NCI-H2227 treated with DMSO at 0.1 percent for 48 hours (cell line): ENCODE measurements at regions not wholly inside any gene's neighbourhood (a gene's known extent, or its start where the extent isn't known, plus 50 kb on each side); places are given as distances from the start of the nearest gene placed in this dataset.
"Not testable (repeated sequence)": the region's sequence is repeated elsewhere in the genome, so short reads cannot be mapped to it uniquely, and the experiment has no call there.

Experiments used
- DNase-seq: peaks from one replicate; lab custom pipeline; 2025; lab: John Stamatoyannopoulos, UW

DNA sequence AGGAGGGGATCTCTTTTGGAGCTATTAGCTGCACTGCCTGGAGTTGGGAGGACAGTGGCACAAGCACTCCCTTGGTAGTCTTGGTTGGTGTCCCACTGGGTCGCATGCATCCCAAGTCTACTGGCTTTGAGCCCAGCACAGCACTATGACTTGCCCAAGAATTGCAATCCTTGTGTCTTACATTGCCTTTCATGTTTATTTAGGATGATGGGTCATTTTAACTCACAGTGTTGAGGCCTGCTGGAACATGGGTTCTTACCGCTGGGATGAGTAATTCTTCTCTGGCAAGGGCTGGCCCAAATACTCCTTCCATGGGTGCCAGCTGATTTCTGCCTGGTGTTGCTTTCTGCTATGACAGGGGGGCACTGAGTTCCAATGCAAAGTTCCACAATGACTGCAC is 185.5 kb downstream of the TEX13C start:
- no peak for DNase-seq

GRCh38 chrX:125507119-125507518 is 187.4 kb downstream of the TEX13C start:
- DNase-seq, result no peak

DNA sequence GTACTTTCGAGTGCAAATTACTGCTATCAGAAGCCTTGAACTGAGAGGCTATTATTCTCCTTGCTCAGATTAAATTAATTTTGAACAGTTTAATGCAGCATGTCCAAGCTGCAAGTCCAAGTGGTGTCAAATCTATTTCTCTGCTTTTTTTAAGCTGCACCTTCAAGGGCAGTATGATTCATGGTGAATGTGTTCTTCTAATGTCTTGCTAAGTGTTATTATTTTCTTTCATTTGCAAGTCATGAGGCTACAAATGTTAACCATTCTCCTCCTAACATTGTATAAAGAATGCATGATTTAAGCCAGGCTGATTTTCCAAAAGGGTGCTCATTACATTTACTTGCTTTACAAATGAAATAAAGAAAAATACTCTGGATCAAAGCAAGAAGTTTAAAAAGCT is 200.4 kb downstream of the TEX13C start:
- DNase-seq, result no peak

DNA sequence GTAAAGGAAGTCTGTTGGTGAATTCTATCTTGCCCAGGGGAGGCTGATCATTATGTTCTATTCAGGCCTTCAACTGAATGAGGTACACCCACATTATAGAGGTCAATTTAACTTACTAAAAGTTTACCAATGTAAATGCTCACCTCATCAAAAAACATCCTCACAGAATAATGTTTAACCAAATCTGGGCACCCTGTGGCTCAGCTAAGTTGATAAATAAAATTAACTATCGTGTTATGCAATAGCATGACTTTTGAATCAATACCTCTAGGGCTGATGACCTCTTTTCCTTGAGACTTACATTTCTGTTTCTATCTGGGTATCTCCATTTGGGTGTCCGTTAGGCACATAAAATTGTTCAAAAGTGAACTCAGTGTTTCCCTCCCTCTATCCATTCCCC is 203.1 kb downstream of the TEX13C start:
- no peak for DNase-seq

DNA sequence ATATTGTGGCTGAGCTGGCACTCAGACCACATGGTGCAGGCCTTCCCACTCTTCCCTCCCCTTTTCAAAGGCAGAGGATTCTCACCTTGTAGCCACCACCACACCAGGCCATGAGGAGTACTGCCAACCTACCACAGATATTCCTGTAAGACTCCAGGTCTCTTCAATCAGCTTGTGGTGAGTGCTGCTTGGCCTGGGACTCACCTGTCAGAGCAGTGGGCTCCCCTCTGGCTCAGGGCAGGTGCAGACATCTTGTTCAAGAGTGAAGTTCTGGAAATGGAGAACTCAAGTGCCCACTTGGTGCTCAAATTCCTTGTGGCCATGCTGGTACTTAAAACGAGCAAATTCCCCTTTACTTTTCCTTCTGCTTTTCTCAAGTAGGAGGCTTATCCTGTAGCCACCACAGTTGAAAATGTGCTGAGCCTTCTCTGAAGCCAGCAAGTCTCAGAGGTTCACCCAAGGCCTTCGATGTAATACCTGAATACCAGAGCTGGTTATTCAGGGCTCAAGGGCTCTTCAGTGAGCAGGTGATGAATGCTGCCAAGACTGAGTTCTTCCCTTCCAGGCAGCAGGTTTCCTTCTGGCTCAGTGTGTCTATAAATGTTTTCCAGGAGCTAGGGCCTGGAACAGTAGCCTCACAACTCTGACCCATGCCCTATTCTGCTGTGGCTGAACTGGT is 212.9 kb downstream of the TEX13C start:
- no peak for DNase-seq

GRCh38 chrX:125533352-125533751 is 213.7 kb downstream of the TEX13C start:
- DNase-seq, result no peak

DNA sequence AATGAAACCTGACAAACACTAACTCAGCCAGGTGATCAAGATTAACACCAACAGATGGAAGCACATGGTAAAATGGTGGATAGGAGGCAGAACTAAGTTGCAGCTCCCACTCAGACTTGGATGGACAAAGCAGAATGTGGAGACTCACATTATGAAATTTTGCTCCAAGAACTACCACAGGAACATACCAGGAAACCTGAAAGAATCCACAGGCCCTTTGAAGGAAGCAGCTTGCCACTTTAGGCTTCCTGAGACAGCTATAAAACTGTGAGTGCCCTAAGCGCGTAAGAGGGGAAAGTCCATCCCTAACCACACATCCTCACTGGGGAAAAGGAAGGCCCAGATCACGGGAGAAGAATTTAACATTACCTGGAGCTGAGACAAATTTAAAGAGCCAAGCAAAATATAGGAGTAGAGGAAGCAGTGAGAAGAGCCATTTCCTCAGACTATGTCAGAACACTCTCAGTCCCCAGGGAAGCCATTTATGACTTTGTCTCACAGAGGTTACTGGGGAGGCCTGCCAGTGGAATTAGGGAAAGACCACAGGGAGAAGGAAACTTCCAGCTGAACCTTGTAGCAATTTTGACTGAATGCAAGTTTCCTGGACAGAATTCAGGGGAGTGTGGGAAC is 224.5 kb downstream of the TEX13C start:
- no peak for DNase-seq

- no peak for DNase-seq
Measured at GRCh38 chrX:125544856-125545255, 225.2 kb downstream of the TEX13C start.

DNA sequence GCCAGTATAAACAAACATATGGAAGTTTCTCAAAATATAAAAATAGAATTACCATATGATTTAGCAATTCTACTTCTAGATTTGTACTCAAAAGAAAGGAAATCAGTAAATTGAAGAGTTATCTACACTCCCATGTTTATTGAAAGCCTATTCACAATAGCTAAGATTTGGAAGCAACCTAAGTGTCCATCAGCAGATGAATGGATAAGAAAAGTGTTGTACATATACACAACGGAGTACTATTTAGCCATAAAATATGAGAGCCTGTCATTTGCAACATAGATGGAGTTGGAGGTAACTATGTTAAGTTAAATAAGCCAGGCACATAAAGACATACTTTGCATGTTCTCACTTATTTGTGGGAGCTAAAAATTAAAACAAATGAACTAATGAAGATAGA is 257.8 kb downstream of the TEX13C start:
- DNase-seq, result no peak

DNA sequence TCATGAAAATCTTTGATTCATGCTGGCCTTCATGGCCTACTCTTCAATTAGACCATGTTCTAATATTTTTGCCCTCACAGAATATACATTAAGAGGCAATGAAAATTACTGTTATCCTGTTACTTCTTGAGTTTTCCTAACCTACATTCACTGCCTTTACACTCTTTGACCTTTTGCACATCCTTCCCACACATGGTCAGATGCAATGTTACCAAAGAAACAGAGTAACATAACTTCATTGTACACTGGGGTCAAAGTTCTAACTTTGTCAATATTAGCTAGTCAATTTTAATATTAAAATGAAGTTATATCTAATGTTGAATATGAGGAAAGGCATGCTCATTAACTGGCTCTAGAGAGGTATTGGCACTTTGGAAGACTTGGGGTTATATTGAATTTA is 284.8 kb downstream of the TEX13C start:
- no peak for DNase-seq

GRCh38 chrX:125605145-125605544 is 285.5 kb downstream of the TEX13C start:
- no peak for DNase-seq

- DNase-seq, result not testable (repeated sequence)
Measured at GRCh38 chrX:125614591-125615343, 295.1 kb downstream of the TEX13C start.

DNA sequence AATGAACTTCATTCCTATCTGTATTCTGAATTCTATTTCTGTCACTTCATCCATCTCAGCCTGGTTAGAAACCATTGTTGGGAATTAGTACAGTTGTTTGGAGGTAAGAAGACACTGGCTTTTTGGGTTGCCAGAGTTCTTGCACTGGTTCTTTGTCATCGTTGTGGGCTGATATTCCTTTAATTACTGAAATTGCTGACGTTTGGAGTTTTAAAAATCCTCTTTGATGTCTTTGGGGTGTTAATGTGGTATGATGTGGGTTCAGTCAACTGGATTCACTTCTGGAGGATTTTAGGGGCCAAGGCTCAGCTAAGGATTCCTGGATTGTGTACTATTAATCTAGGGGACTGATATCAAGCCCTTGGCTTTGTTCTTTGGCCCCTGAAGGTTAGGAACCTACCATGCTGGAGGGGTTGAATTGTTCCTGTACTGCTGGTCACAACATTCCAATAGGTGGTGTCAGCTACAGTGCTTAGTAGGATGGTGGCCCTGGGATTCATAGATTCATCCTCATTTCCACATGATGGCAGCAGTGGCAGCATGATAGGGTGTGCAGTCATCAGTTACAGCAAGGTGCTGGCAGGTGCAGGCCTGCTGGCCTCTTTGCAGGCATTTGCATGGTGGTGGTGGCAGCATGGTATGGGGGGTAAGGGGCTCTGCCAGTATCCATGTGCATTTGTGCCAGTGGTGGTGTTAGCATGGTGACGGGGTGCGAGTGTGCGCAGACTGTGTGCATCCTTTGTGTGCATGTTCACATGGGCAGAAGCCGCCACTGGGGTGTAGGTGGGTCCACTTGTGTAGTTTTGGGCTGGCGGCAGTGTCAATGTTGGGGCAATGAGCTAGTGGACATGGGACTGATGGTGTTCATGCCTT is 301.3 kb downstream of the TEX13C start:
- no peak for DNase-seq

GRCh38 chrX:125621588-125621927 is 301.9 kb downstream of the TEX13C start:
- no peak for DNase-seq

DNA sequence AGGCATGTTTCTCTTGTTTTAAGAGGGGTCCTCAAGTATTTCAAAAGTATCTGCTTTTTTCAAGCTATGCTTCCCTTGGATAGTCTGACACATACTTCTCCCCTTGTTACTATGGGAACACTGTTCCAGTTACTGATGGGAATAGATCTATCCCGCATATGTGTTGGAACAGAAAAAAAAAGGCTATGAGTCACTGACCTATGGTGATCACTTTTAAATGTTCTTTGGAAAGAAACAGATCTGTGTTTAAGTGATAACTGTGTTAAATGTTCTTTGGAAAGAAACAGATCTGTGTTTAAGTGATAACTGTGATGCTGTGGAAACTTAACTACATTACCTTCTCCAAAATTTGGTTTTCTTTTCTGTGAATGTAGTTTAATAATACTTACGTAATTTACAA is 303.2 kb downstream of the TEX13C start:
- no peak for DNase-seq

DNA sequence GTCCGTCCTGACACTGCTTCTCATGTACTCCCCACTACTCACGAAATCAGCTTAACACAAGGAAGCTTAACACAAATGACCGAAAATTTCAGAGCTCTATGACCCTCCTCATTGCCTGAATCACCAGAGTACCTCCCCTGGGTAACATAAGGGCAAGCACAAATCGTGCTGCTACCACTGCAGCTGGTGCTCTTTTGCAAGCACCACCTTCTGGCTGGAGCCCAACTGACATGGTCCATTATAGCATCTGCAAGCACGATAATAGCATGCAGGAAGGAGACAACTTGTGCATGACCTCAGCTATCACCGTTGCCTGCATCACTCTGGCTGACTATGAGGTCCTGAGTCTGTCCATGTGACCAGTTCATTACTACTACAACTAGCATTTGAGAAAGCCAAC is 308.0 kb downstream of the TEX13C start:
- DNase-seq, result no peak

GRCh38 chrX:125628435-125628834 is 308.8 kb downstream of the TEX13C start:
- no peak for DNase-seq

- no peak for DNase-seq
Measured at GRCh38 chrX:125641405-125641804, 321.7 kb downstream of the TEX13C start.

GRCh38 chrX:125646195-125646594 is 326.5 kb downstream of the TEX13C start:
- no peak for DNase-seq

DNA sequence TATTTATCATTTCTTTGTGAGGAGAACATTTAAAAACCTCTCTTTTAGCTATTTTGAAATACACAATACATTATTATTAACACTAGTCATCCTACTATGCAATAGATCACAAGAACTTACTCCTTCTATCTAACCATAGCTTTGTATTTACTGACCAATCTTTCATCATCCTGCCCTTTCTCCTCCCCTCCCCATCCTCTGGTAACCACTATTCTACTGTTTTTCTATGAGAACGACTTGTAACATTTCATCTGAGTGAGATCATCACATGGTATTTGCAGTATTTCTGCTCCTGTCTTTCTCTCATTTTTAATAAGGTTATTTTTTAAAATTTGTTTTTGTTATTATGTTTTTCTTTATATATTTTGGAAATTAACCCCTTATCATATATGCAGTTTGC is 331.8 kb downstream of the TEX13C start:
- DNase-seq, result no peak

GRCh38 chrX:125654501-125654900 is 334.8 kb downstream of the TEX13C start:
- DNase-seq, result no peak

DNA sequence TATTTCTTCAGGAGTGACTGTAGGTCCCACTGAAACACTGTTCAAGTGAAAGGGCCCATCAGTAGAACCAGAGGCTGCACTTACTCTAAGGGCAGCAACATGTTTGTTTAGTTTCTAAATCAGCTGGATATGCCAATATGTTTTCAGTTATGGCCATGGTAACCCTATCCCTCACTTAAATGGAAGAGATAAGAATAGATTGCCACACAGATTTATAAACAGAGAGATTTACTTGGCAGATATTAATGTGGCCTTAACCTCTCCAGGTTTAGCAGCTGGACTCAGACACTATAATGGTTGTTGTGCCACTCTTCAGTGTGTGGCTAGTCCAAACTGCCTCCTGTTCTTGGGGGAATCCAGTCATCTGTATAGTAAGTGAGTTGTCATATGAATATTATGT is 354.1 kb downstream of the TEX13C start:
- DNase-seq, result no peak
